Ovary (tissue), 3 donors: ENCODE measurements at regions not wholly inside any gene's neighbourhood (a gene's known extent, or its start where the extent isn't known, plus 50 kb on each side); places are given as distances from the start of the nearest gene placed in this dataset.

ENCODE experiments used
- POLR2A ChIP-seq: fragments of 450-650 bp; IDR thresholded peaks from one replicate; pipeline ENCODE4 v1.6.1; 2017; ENCODE audit warnings: antibody characterized with exemption, mild to moderate bottlenecking, moderate library complexity
- TF ChIP-seq, protein P1 (sequence below), 3 donors: fragments of 450-650 bp in 2 of 3; fragments of 200-600 bp in 1 of 3; IDR thresholded peaks; one replicate each; pipeline versions ENCODE4 v1.5.1 to v1.8.0; 2016 to 2022; ENCODE audit warnings: antibody characterized with exemption in 3 of 3, mild to moderate bottlenecking in 1 of 3
- donor health status: DM: no; HTN: no; CAD: no.

DNA sequence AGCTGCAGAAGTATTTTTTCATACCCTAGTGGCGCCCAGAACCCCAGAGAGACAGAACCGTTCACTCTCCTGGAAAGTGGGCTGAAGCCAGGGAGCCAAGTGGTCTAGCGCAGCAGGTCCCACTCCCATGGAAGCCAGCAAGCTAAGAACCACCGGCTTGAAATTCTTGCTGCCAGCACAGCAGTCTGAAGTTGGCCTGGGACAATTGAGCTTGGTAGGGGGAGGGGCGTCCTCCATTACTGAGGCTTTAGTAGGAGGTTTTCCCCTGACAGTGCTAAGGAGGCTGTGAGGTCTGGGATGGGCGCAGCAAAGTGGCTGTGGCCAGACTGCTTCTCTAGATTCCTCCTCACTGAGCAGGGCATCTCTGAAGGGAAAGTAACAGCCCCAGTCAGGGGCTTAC is 84.5 kb upstream of the ATXN3L start:
- TF ChIP-seq POLR2A: no peak
- TF ChIP-seq, protein P1, sequence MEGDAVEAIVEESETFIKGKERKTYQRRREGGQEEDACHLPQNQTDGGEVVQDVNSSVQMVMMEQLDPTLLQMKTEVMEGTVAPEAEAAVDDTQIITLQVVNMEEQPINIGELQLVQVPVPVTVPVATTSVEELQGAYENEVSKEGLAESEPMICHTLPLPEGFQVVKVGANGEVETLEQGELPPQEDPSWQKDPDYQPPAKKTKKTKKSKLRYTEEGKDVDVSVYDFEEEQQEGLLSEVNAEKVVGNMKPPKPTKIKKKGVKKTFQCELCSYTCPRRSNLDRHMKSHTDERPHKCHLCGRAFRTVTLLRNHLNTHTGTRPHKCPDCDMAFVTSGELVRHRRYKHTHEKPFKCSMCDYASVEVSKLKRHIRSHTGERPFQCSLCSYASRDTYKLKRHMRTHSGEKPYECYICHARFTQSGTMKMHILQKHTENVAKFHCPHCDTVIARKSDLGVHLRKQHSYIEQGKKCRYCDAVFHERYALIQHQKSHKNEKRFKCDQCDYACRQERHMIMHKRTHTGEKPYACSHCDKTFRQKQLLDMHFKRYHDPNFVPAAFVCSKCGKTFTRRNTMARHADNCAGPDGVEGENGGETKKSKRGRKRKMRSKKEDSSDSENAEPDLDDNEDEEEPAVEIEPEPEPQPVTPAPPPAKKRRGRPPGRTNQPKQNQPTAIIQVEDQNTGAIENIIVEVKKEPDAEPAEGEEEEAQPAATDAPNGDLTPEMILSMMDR (IDR thresholded peaks at IDR 0.05): no peak
